HepG2 (cell line): ENCODE measurements at regions not wholly inside any gene's neighbourhood (a gene's known extent, or its start where the extent isn't known, plus 50 kb on each side); places are given as distances from the start of the nearest gene placed in this dataset.

Experiments used
- ATF1 ChIP-seq: IDR thresholded peaks from 2 replicates; pipeline ENCODE4 v1.6.1; 2016; ENCODE audit warnings: mild to moderate bottlenecking, control low read depth
- ETV6 ChIP-seq: sonication (generic); formaldehyde crosslinking; conservative IDR thresholded peaks from 2 replicates; pipeline ENCODE4 v1.4.0; 2020; ENCODE audit warnings: missing genetic modification reagents
- HMG20A ChIP-seq: IDR thresholded peaks from 2 replicates; pipeline ENCODE4 v1.6.1; 2016; ENCODE audit warnings: borderline replicate concordance
- HNRNPLL ChIP-seq: fragments of 200-400 bp; formaldehyde crosslinking; IDR thresholded peaks from 2 replicates; pipeline ENCODE4 v1.6.1; 2017; ENCODE audit warnings: mild to moderate bottlenecking, low read depth, low read length; ENCODE audit not compliant: poor library complexity, severe bottlenecking
- JUNB ChIP-seq: sonication (generic); formaldehyde crosslinking; IDR thresholded peaks from 2 replicates; pipeline ENCODE4 v1.8.0; 2022; ENCODE audit warnings: missing genetic modification reagents, mild to moderate bottlenecking, borderline replicate concordance
- MED1 ChIP-seq: sonication (generic); formaldehyde crosslinking; IDR thresholded peaks from 2 replicates; pipeline ENCODE4 v1.4.0; 2020; ENCODE audit warnings: missing genetic modification reagents
- MXI1 ChIP-seq: IDR thresholded peaks from 3 replicates; pipeline ENCODE4 v1.6.1; 2012; ENCODE audit warnings: low read depth, low read length, inconsistent platforms, borderline replicate concordance
- NCOA1 ChIP-seq: sonication (generic); formaldehyde crosslinking; IDR thresholded peaks from 2 replicates; pipeline ENCODE4 v1.9.0; 2021; ENCODE audit warnings: missing genetic modification reagents
- NFE2L1 ChIP-seq: sonication (generic); formaldehyde crosslinking; IDR thresholded peaks from 2 replicates; pipeline ENCODE4 v1.4.0; 2020; ENCODE audit warnings: missing genetic modification reagents, mild to moderate bottlenecking, borderline replicate concordance
- PHF5A ChIP-seq: IDR thresholded peaks from one replicate; pipeline ENCODE4 v1.6.1; 2018; ENCODE audit warnings: low read depth, missing genetic modification reagents; ENCODE audit not compliant: unreplicated experiment
- PITX1 ChIP-seq: sonication (generic); formaldehyde crosslinking; IDR thresholded peaks from 2 replicates; pipeline ENCODE4 v1.5.1; 2020; ENCODE audit warnings: mild to moderate bottlenecking, missing genetic modification reagents
- SMAD3 ChIP-seq: sonication (generic); formaldehyde crosslinking; IDR thresholded peaks from 2 replicates; pipeline ENCODE4 v1.4.0; 2020; ENCODE audit warnings: missing genetic modification reagents
- SOX6 ChIP-seq, 2 experiments: fragments of 450-650 bp in 1 of 2; sonication (generic) in 1 of 2; formaldehyde crosslinking in 1 of 2; IDR thresholded peaks; 2 replicates each; pipeline versions ENCODE4 v1.4.0 to v1.6.1; 2017 to 2020; ENCODE audit warnings: antibody characterized with exemption in 1 of 2, mild to moderate bottlenecking in 1 of 2, missing genetic modification reagents in 1 of 2
- ZBTB7B ChIP-seq: sonication (generic); formaldehyde crosslinking; IDR thresholded peaks from 2 replicates; pipeline ENCODE4 v1.4.0; 2020; ENCODE audit warnings: missing genetic modification reagents
- ZKSCAN8 ChIP-seq: IDR thresholded peaks from 2 replicates; pipeline ENCODE4 v1.6.1; 2016; ENCODE audit warnings: borderline replicate concordance, missing genetic modification reagents, missing compliant biosample characterization
- ZMYM3 ChIP-seq: sonication (generic); formaldehyde crosslinking; IDR thresholded peaks from 2 replicates; pipeline ENCODE4 v1.5.1; 2020; ENCODE audit warnings: mild to moderate bottlenecking, missing genetic modification reagents
- ZMYM4 ChIP-seq: sonication (generic); formaldehyde crosslinking; IDR thresholded peaks from 2 replicates; pipeline ENCODE4 v1.8.1; 2023; ENCODE audit warnings: mild to moderate bottlenecking, missing genetic modification reagents
- ZNF12 ChIP-seq: sonication (generic); formaldehyde crosslinking; IDR thresholded peaks from 2 replicates; pipeline ENCODE4 v1.5.0; 2020; ENCODE audit warnings: missing genetic modification reagents
- ZNF136 ChIP-seq: sonication (generic); formaldehyde crosslinking; IDR thresholded peaks from 2 replicates; pipeline ENCODE4 v1.8.1; 2022; ENCODE audit warnings: low read depth, mild to moderate bottlenecking, moderate library complexity, missing genetic modification reagents
- ZNF230 ChIP-seq: sonication (generic); formaldehyde crosslinking; IDR thresholded peaks from 2 replicates; pipeline ENCODE4 v1.4.0; 2020; ENCODE audit warnings: mild to moderate bottlenecking, missing genetic modification reagents
- ZNF468 ChIP-seq: sonication (generic); formaldehyde crosslinking; IDR thresholded peaks from 2 replicates; pipeline ENCODE4 v1.8.0; 2022; ENCODE audit warnings: mild to moderate bottlenecking, moderate library complexity, missing genetic modification reagents
- ZNF629 ChIP-seq: sonication (generic); formaldehyde crosslinking; conservative IDR thresholded peaks from 2 replicates; pipeline ENCODE4 v1.5.0; 2020; ENCODE audit warnings: missing genetic modification reagents
- ZNF7 ChIP-seq: IDR thresholded peaks from 2 replicates; pipeline ENCODE4 v1.6.1; 2016; ENCODE audit warnings: missing biosample characterization, missing genetic modification reagents
- ZNF790 ChIP-seq: sonication (generic); formaldehyde crosslinking; IDR thresholded peaks from 2 replicates; pipeline ENCODE4 v1.8.0; 2022; ENCODE audit warnings: missing genetic modification reagents, mild to moderate bottlenecking, borderline replicate concordance
- TF ChIP-seq, protein P1 (sequence below): sonication (generic); formaldehyde crosslinking; IDR thresholded peaks from 2 replicates; pipeline ENCODE4 v1.5.0; 2020; ENCODE audit warnings: mild to moderate bottlenecking, low read depth, missing genetic modification reagents, borderline replicate concordance
- TF ChIP-seq, protein P2 (sequence below): sonication (generic); formaldehyde crosslinking; IDR thresholded peaks from 2 replicates; pipeline ENCODE4 v1.4.0; 2020; ENCODE audit warnings: missing genetic modification reagents
- TF ChIP-seq, protein P3 (sequence below): sonication (generic); formaldehyde crosslinking; IDR thresholded peaks from 2 replicates; pipeline ENCODE4 v1.5.1; 2020; ENCODE audit warnings: mild to moderate bottlenecking, missing genetic modification reagents, moderate library complexity
- TF ChIP-seq, protein P4 (sequence below): sonication (generic); formaldehyde crosslinking; IDR thresholded peaks from 2 replicates; pipeline ENCODE4 v1.9.0; 2021; ENCODE audit warnings: missing genetic modification reagents, mild to moderate bottlenecking, borderline replicate concordance
- TF ChIP-seq, protein P5 (sequence below): IDR thresholded peaks from 2 replicates; pipeline ENCODE4 v1.6.1; 2012; ENCODE audit warnings: inconsistent platforms

DNA sequence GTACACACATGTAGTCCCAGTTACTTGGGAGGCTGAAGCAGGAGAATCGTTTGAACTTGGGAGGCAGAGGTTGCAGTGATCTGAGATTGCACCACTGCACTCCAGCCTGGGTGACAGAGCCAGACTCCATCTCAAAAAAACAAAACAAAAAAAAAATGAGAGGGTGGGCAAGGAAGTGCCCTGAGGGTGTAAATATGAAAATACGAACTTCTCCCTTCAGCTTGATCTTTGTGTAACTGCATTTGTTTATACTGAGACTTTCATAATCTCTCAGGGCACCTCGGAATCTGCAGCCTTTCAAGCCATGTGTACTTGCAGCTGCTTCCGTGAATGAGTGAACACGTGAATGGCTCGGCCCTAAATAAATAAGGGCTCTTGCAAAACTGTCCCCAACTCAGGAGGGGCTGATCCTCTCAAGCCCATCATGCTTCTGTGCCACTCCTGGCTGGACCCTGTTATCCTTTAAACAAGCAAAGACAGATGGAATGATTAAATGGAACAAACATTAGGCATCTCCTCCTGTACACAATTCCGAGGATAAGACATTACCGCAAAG is 96.8 kb downstream of the BOD1L2 start (continued):
- TF ChIP-seq MXI1, result no peak
- TF ChIP-seq PHF5A (CRISPR knock-in tag), result peak; percentile 44
- no peak for TF ChIP-seq ZNF468 (CRISPR knock-in tag)
- no peak for TF ChIP-seq ZNF136
- TF ChIP-seq JUNB (CRISPR knock-in tag), result no peak
- TF ChIP-seq, protein P1, sequence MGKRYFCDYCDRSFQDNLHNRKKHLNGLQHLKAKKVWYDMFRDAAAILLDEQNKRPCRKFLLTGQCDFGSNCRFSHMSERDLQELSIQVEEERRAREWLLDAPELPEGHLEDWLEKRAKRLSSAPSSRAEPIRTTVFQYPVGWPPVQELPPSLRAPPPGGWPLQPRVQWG (CRISPR knock-in tag), result no peak
- no peak for TF ChIP-seq ZNF790 (CRISPR knock-in tag)
- TF ChIP-seq, protein P2, sequence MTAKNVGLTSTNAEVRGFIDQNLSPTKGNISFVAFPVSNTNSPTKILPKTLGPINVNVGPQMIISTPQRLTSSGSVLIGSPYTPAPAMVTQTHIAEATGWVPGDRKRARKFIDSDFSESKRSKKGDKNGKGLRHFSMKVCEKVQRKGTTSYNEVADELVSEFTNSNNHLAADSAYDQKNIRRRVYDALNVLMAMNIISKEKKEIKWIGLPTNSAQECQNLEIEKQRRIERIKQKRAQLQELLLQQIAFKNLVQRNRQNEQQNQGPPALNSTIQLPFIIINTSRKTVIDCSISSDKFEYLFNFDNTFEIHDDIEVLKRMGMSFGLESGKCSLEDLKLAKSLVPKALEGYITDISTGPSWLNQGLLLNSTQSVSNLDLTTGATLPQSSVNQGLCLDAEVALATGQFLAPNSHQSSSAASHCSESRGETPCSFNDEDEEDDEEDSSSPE (CRISPR knock-in tag), result no peak
- TF ChIP-seq ZNF7, result no peak
- no peak for TF ChIP-seq HNRNPLL
- TF ChIP-seq, protein P3, sequence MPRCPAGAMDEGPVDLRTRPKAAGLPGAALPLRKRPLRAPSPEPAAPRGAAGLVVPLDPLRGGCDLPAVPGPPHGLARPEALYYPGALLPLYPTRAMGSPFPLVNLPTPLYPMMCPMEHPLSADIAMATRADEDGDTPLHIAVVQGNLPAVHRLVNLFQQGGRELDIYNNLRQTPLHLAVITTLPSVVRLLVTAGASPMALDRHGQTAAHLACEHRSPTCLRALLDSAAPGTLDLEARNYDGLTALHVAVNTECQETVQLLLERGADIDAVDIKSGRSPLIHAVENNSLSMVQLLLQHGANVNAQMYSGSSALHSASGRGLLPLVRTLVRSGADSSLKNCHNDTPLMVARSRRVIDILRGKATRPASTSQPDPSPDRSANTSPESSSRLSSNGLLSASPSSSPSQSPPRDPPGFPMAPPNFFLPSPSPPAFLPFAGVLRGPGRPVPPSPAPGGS (CRISPR knock-in tag), result no peak
- TF ChIP-seq NFE2L1, result no peak
- TF ChIP-seq ATF1, result no peak
- peak; percentile 50; the same call in 1 of the 2 replicates for TF ChIP-seq MED1
- TF ChIP-seq, protein P4, sequence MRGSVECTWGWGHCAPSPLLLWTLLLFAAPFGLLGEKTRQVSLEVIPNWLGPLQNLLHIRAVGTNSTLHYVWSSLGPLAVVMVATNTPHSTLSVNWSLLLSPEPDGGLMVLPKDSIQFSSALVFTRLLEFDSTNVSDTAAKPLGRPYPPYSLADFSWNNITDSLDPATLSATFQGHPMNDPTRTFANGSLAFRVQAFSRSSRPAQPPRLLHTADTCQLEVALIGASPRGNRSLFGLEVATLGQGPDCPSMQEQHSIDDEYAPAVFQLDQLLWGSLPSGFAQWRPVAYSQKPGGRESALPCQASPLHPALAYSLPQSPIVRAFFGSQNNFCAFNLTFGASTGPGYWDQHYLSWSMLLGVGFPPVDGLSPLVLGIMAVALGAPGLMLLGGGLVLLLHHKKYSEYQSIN, result no peak
- TF ChIP-seq ZMYM3 (CRISPR knock-in tag), result peak; percentile 25; the same call in 1 of the 2 replicates
- TF ChIP-seq ZBTB7B (CRISPR knock-in tag), result peak; percentile 29; the same call in 1 of the 2 replicates
- TF ChIP-seq PITX1, result peak; percentile 51; the same call in 1 of the 2 replicates
- TF ChIP-seq SOX6 (IDR thresholded peaks at IDR 0.05), result no peak
- TF ChIP-seq SOX6 (CRISPR knock-in tag; IDR thresholded peaks at IDR 0.05), result peak; percentile 90
- no peak for TF ChIP-seq ZKSCAN8 (CRISPR knock-in tag)
- TF ChIP-seq ZNF629 (CRISPR knock-in tag), result no peak
- TF ChIP-seq ZMYM4 (CRISPR knock-in tag), result peak; percentile 87
- TF ChIP-seq ZNF230, result no peak
- TF ChIP-seq, protein P5, sequence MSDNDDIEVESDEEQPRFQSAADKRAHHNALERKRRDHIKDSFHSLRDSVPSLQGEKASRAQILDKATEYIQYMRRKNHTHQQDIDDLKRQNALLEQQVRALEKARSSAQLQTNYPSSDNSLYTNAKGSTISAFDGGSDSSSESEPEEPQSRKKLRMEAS, result peak; percentile 49; the same call in 1 of the 2 replicates
- peak; percentile 41; the same call in 1 of the 2 replicates for TF ChIP-seq HMG20A (CRISPR knock-in tag)
- no peak for TF ChIP-seq NCOA1
- no peak for TF ChIP-seq ZNF12 (CRISPR knock-in tag)
- no peak for TF ChIP-seq ETV6 (CRISPR knock-in tag)
- 0 out of 2 replicates have a peak, but pooled peaks have one; percentile 29 for TF ChIP-seq SMAD3 (CRISPR knock-in tag)
